ENCODE measurements at regions not wholly inside any gene's neighbourhood (a gene's known extent, or its start where the extent isn't known, plus 50 kb on each side); places are given as distances from the start of the nearest gene placed in this dataset.

- Histone ChIP-seq H3K36me3 (no peaks in the 10 kb centered on the region), H3K9me3 (no peaks in the 10 kb centered on the region), H3K27ac (no peak overlapping the region), H3K27me3 (no peaks in the 10 kb centered on the region), H3K4me3 (no peak overlapping the region), H3K4me1 (no peaks in the 10 kb centered on the region)
- intact Hi-C loops (cut with DNase I; ENCODE audit: low total_unique reads), result no loop called here
- no peak for TF ChIP-seq POLR2A (IDR thresholded peaks at IDR 0.05)
- TF ChIP-seq CTCF (IDR thresholded peaks at IDR 0.05), result no peak
- no peak for TF ChIP-seq POLR2AphosphoS5 (IDR thresholded peaks at IDR 0.05)
- no peak for DNase-seq (ENCODE audit: low spot score in 2 of 2)
Measured at GRCh38 chr5:53331463-53331862, 149.0 kb upstream of the FST start.

DNA sequence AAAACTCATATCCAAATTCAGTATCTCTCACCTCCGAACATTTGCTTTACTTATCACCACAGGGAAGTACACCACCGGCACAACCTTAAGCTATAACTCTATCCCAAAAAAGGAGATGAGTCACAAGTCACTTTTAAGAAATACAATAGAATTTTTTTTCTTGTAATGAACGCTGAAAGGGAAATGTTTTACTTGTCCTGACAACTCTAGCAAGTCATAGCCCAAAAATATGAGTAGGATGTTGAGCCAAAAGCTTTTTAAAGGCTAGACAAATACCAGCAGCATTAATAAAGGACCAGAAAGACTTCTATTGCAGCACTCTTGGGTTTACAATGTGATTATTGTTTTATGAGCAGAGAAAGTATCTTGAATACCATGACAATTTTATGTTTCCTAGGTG, 147.3 kb upstream of the FST start:
- no peak for DNase-seq (ENCODE audit: low spot score in 2 of 2)
- intact Hi-C loops (cut with DNase I; ENCODE audit: low total_unique reads), result no loop called here
- peak overlapping the region; percentile 42 to 75 for H3K27ac ChIP-seq

GRCh38 chr5:53334431-53334941, 145.9 kb upstream of the FST start:
- Histone ChIP-seq H3K36me3 (no peaks in the 10 kb centered on the region), H3K4me1 (no peaks in the 10 kb centered on the region), H3K27ac (peak overlapping the region; percentile 19 to 61), H3K4me3 (no peak overlapping the region), H3K9me3 (no peaks in the 10 kb centered on the region), H3K27me3 (no peaks in the 10 kb centered on the region)
- DNase-seq (ENCODE audit: low spot score in 2 of 2), result no peak
- no peak for TF ChIP-seq CTCF (IDR thresholded peaks at IDR 0.05)
- TF ChIP-seq POLR2A (IDR thresholded peaks at IDR 0.05), result no peak
- TF ChIP-seq POLR2AphosphoS5 (IDR thresholded peaks at IDR 0.05), result no peak
- intact Hi-C loops (cut with DNase I; ENCODE audit: low total_unique reads), result no loop called here

More for the DNA sequence above, 147.3 kb upstream of the FST start:
- Histone ChIP-seq H3K9me3 (no peaks in the 10 kb centered on the region), H3K4me1 (no peaks in the 10 kb centered on the region), H3K4me3 (no peak overlapping the region), H3K27me3 (no peaks in the 10 kb centered on the region), H3K36me3 (no peaks in the 10 kb centered on the region)
- TF ChIP-seq CTCF (IDR thresholded peaks at IDR 0.05) (no peak), POLR2A (IDR thresholded peaks at IDR 0.05) (no peak), POLR2AphosphoS5 (IDR thresholded peaks at IDR 0.05) (no peak)

DNA sequence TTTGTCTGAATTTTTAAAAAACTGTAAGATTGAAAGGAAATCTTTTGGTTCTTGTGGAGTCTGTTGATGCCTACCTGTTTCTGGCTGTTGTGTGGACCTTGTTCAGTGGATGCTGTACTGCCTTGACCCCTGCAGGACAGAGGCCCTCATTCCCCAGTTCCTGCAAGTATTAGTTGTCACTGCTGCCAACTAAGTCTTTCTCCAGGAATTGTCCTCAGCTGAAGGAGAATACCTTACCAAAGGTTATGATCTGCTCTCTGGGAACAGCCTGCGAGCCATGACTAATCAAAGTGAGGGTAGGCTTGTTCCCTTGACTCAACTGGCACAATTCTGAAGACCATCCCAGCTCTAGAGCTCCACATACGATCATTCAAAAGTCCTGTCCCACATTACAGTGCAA, 145.3 kb upstream of the FST start:
- no peak for DNase-seq (ENCODE audit: low spot score in 2 of 2)

GRCh38 chr5:53337827-53338226, 142.6 kb upstream of the FST start:
- intact Hi-C loops (cut with DNase I; ENCODE audit: low total_unique reads), result no loop called here
- no peaks in the 10 kb centered on the region for H3K36me3 ChIP-seq

More for the DNA sequence above, 145.3 kb upstream of the FST start:
- Histone ChIP-seq H3K27me3 (no peaks in the 10 kb centered on the region), H3K9me3 (no peaks in the 10 kb centered on the region), H3K4me1 (no peaks in the 10 kb centered on the region), H3K27ac (no peak overlapping the region), H3K36me3 (no peaks in the 10 kb centered on the region), H3K4me3 (no peak overlapping the region)
- TF ChIP-seq POLR2AphosphoS5 (IDR thresholded peaks at IDR 0.05) (no peak), POLR2A (IDR thresholded peaks at IDR 0.05) (no peak), CTCF (IDR thresholded peaks at IDR 0.05) (no peak)
- intact Hi-C loops (cut with DNase I; ENCODE audit: low total_unique reads), result no loop called here

More at GRCh38 chr5:53337827-53338226, 142.6 kb upstream of the FST start:
- H3K4me1 ChIP-seq, result no peaks in the 10 kb centered on the region
- no peaks in the 10 kb centered on the region for H3K27me3 ChIP-seq
- DNase-seq (ENCODE audit: low spot score in 2 of 2), result no peak
- no peak overlapping the region for H3K4me3 ChIP-seq
- H3K27ac ChIP-seq, result no peak overlapping the region
- TF ChIP-seq POLR2A (IDR thresholded peaks at IDR 0.05), result no peak
- no peak for TF ChIP-seq CTCF (IDR thresholded peaks at IDR 0.05)
- no peak for TF ChIP-seq POLR2AphosphoS5 (IDR thresholded peaks at IDR 0.05)
- H3K9me3 ChIP-seq, result no peaks in the 10 kb centered on the region

Measured in breast epithelium (tissue), 4 donors.